ENCODE measurements at regions not wholly inside any gene's neighbourhood (a gene's known extent, or its start where the extent isn't known, plus 50 kb on each side); places are given as distances from the start of the nearest gene placed in this dataset.

DNA sequence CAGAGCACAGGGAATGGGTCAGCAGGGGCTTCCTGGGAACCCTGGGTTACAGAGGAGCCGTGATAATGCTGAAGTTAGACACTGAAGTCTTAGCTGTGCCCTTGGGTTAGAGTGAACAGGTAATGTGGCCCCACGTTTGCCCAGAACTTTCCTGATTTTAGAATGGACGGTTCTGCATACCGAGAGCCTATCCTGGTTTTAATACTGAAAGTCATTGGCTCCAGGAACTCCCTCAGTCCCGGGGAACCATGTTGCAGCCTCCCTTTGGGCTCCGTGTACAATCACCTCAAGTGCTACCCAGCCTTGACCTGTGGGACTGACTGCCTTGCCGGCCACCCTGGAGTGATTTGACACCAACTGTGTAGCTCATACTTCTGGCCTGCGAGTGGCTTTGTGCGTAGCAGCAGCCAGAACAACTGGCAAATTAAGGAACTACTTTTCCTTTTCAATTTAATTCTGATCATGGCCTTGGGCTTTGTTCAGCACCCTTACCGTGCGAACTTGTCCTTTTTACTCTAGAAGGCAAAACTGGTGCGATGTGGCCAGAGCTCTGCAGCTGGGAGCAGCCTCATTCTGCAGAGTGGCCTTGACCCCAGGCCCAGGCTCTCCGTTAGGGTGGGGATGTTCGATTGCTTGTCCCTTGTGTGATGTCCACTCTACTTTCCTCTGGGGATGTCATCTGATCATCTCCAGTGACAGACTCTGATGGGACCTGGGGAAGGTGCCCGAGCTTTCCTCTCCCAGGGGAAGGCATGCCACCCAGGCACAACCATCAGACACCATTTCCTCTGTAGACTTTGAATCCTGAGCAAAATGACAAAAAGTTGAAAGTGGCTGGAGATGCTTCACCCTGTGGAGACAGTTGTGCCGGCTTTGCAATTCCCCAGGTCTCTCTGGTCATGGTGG, 265.9 kb downstream of the GLRX3 start:
- no peak for DNase-seq

DNA sequence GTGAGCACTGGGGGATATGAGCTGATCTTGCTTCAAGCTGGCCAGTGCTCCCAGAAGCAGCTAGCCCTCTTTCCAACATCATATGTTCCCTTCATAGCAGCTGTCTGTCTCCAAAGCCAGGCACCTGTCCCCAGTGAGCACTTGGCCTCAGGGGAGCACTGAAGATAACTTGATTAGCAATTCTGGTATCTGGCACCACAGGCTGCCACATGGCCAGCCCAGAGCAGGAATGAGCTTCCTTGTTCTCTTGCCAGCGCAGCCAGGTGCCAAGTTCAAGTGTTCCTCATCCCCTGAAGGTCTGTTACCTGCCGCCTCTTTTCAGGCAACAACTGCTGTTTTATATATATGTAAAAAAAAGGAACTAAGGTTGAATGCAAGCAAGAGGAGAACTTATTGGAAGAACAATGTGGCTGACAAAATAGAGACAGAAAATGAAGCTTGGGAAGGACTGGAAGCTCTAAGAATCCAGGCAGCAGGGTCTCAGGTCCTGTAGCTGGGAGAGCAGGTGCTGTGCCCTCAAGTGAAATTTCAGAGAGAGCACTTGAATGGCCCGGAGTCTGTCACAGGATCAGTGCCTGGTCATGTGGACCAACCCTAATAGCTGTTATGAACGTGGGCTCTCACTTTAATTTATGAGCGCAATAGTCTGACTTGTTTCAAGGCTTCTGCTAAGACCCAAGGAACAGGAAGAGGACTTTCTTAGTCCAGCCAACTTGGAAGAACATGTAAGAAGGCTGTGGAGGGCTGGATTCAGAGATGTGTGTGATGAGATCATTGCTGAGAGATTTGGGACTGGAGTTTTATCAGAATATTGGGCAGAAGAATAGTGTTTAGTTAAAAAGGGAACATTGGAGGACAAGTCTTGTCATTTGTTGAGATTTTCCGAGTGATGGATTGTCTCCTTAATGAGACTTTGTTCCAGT, 267.2 kb downstream of the GLRX3 start:
- DNase-seq, result no peak

DNA sequence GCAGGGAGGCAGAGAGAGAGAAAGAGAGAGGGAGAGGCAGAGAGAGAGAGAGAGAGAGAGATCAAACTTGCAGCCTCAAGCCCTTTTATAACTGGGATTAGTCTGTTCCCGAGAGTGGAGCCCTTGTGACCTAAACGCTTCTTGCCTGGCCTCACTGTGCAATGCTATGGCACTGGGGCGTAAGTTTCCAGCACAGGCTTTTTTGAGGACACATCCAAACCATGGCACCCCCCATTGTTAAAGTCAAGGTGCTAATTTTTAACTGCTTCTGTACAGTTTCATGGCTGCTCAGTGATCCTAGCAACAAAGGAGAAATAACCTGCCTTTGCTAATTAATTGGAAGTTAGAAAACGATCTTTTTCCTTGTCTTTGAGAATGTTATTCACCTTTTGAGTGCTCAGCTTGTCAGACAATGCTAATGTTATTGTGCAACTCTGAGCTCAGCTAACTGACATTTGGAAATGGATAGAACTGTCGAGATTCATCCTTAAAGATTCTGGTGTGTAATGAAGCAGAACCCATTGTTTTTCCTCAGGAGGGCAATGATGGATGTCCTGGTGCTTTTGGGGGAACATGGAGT, 268.4 kb downstream of the GLRX3 start:
- no peak for DNase-seq

GRCh38 chr10:130407052-130407451, 270.9 kb downstream of the GLRX3 start:
- DNase-seq, result no peak

DNA sequence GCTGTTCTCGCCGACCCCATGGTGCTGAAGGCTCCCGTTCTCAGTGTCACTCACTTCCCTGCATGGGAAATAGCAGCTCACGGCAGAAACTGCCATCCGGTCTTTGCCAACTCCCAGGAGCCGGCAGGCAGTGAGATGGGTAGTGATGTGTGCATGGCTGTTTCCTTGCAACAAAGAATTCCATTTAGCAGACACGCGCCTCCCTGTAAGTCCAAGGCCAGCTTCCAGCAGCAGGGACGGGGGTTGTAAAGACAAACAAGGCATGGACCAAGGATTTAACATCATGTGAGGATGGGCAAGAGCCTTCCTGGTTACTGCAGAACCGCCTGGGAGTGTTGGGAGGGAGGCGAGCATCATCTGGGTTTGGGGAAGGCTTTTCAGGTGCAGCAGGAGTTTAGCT, 273.1 kb downstream of the GLRX3 start:
- no peak for DNase-seq

DNA sequence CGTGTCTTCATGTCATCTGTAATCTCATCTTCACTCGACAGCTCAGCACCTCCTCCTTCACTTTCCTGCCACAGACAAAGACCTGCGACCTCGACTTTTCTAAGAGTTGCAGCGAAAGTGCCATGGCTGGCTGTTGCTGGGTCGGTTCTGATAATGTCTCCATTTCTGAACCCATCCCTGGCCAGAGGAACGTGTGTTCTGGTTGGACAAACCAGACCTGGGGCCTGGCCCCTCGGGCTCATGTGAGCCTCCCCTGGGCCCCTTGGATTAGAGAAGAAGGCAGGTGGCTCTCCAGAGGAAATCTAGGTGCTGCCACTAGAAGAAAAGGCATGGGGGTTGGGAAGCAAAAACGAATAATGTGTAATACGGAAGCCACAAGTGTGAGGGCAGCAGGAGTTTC, 273.7 kb downstream of the GLRX3 start:
- no peak for DNase-seq

- no peak for DNase-seq
These were observed 275.4 kb downstream of the GLRX3 start for GRCh38 chr10:130411496-130412085.

- no peak for DNase-seq
These were observed 276.1 kb downstream of the GLRX3 start for GRCh38 chr10:130412317-130412716.

GRCh38 chr10:130416334-130417150, 280.4 kb downstream of the GLRX3 start:
- DNase-seq, result no peak

GRCh38 chr10:130418731-130419130, 282.5 kb downstream of the GLRX3 start:
- no peak for DNase-seq

DNA sequence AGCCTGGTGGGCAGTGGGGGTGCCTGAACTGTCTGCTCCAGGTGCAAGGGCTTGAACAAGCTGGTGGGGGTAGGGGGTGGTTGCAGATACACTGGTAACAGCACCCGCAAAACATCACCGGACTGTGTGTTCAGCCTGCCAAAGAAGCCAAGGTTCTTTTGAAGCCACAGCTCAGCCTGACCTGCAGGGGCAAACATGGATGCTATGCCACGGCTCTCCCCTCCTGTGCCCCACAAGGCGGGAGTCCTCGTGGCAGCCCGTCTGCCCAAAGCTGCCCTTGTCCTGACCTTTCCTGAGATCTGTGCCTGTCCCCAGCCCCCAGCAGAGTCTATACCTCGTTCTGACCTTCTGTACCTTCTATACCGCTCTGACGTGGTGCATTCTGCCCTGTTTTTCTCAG, 285.7 kb downstream of the GLRX3 start:
- DNase-seq, result no peak

DNA sequence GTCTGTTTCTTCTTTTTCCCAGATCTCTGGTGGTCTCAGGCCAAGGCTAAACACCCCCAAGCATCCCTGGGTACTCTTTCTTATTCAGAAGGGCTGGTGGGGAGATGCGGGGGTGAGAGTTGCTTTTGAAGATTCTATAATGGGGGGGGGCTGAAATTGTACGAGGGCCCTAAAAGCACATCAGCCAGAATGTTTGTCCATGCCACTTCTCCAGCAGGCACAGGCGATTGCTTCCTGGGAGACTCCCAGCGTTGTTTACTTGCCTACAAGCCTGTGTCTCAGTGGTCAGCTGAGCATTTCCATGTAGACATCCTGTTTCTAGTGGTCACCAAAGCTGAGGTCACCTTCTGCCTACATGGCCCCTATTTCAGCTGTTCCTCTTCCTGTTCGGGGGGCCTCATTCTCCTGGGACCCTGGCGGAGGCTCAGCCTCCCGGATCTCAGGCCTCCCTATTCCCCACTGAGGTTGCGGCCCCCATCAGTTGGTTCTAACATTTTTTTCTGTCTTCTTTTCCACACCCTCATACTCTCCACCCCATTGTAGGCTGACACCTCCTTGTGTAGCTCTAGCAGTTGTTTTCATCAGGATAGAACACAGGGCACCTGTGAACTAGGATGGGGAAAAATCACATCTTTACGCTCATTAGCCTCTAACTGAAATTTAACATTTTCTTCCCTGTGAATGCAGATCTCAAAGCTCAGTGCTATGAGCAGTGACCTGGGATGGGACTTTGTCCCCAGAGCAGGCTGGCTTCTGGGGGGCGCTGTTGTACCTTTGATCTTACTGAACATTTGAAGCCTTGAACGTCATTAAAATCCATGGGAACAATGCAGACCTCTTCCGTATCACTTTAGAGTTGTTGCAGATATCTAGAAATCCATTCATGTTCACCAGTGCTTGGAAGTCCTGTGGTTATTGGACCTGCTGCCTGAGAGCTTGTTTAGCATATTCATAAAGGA, 286.5 kb downstream of the GLRX3 start:
- no peak for DNase-seq

- no peak for DNase-seq
These were observed 287.5 kb downstream of the GLRX3 start for GRCh38 chr10:130423455-130424305.

GRCh38 chr10:130424418-130424817, 288.2 kb downstream of the GLRX3 start:
- no peak for DNase-seq

- no peak for DNase-seq
These were observed 289.0 kb downstream of the GLRX3 start for GRCh38 chr10:130425169-130425568.

- no peak for DNase-seq
These were observed 289.8 kb downstream of the GLRX3 start for GRCh38 chr10:130425881-130426435.

DNA sequence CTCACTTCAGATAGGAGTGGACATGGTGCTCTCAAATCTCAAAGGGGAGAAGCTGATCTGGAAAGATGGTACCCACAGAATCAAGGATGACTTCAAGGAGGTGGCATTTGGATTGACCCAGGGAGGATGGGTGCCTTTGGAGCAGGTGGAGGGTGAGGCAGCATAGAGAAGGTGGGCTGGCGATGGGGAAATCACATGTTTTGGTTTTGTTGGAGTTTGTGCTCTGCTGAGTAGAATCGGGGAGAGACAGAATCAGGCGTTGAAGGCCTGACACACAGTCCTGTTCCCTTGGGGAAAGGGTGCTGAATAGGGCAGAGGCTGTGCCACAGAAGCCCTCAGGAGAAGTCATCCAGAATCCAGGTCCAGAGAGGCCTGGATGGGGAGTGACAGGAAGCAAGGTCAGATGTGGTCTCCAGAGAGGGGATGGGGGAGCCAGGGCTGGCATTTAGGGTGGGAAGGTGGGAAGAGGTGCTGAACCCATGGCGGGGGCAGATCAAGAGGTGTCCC, 291.1 kb downstream of the GLRX3 start:
- no peak for DNase-seq

GRCh38 chr10:130428936-130429335, 292.7 kb downstream of the GLRX3 start:
- no peak for DNase-seq
